ENCODE measurements at regions not wholly inside any gene's neighbourhood (a gene's known extent, or its start where the extent isn't known, plus 50 kb on each side); places are given as distances from the start of the nearest gene placed in this dataset.
"Not testable (repeated sequence)": the region's sequence is repeated elsewhere in the genome, so short reads cannot be mapped to it uniquely, and the experiment has no call there.

DNA sequence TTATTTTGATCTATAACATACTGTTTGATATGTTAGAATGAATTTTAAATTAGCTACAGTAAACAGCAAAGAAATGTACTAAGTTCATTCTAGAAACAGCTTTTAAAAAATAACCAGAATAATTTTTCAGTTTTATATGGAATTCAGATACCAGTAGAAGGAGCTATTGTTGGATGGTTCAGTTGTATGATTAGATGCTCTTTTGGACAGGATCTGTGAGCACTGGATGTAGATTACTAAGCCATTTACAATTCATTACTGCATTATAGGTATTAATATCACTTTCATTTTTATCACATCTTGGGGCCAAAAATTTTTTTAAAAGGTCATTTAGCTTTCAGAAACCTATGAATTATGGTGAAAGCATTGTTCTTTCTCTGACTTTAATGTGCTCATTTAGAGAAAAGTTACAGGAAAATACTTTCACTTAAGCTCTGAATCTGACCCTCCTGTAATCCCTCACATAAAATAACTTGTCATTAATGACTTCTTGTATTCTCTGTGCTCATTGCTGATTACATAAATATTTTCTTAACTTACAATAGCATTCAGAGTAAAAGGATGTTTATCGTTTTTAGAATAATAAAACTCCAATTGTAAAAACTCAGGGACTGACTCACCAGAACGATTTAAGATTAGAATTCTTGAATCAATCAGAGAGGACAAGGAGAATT, 750.2 kb downstream of the SLC4A3 start:
- no peak for DNase-seq (ENCODE audit: low read depth)
- no peak overlapping the region for H3K4me3 ChIP-seq (ENCODE audit: low read depth, low read length)
- TF ChIP-seq, protein P1, sequence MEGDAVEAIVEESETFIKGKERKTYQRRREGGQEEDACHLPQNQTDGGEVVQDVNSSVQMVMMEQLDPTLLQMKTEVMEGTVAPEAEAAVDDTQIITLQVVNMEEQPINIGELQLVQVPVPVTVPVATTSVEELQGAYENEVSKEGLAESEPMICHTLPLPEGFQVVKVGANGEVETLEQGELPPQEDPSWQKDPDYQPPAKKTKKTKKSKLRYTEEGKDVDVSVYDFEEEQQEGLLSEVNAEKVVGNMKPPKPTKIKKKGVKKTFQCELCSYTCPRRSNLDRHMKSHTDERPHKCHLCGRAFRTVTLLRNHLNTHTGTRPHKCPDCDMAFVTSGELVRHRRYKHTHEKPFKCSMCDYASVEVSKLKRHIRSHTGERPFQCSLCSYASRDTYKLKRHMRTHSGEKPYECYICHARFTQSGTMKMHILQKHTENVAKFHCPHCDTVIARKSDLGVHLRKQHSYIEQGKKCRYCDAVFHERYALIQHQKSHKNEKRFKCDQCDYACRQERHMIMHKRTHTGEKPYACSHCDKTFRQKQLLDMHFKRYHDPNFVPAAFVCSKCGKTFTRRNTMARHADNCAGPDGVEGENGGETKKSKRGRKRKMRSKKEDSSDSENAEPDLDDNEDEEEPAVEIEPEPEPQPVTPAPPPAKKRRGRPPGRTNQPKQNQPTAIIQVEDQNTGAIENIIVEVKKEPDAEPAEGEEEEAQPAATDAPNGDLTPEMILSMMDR (IDR thresholded peaks at IDR 0.05; ENCODE audit: low read depth, low read length, missing control alignments) = no peak
- in situ Hi-C loops (cut with HindIII; ENCODE audit: low sequenced_read_pairs) = no loop called here

DNA sequence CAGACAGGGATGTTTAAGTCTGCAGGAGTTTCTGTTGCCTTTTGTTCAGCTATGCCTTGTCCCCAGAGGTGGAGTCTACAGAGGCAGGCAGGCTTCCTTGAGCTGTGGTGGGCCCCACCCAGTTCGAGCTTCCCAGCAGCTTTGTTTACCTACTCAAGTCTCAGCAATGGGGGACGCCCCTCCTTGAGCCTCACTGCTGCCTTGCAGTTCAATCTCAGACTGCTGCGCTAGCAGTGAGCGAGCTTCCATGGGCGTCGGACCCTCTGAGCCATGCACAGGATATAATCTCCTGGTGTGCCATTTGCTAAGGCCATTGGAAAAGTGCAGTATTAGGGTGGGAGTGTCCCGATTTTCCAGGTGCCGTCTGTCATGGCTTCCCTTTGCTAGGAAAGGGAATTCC, 760.3 kb downstream of the SLC4A3 start:
- H3K4me3 ChIP-seq (ENCODE audit: low read depth, low read length); in situ Hi-C loops (cut with HindIII; ENCODE audit: low sequenced_read_pairs); DNase-seq (ENCODE audit: low read depth): not testable (repeated sequence)

DNA sequence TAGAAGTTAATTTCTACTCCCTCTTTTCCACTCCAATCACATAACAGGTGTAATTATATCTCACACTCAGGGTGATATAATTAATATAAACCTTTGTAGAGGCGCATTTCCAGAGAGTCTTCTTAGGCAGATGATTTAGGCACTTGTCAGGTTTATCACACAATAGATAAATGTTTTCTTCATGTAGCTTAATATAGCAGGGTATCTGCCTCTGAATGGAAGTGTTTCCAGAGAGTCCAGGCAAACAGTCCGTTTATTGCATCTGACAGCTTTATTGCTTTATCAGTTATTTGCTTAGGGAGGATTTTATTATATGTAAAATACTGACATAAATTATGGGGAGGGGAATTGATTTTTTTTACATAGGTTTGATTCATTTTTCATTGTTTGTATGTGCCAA, 766.3 kb downstream of the SLC4A3 start:
- DNase-seq (ENCODE audit: low read depth) = no peak
- no peak overlapping the region for H3K4me3 ChIP-seq (ENCODE audit: low read depth, low read length)
- TF ChIP-seq, protein P1 (IDR thresholded peaks at IDR 0.05; ENCODE audit: low read depth, low read length, missing control alignments) = no peak
- in situ Hi-C loops (cut with HindIII; ENCODE audit: low sequenced_read_pairs) = no loop called here

DNA sequence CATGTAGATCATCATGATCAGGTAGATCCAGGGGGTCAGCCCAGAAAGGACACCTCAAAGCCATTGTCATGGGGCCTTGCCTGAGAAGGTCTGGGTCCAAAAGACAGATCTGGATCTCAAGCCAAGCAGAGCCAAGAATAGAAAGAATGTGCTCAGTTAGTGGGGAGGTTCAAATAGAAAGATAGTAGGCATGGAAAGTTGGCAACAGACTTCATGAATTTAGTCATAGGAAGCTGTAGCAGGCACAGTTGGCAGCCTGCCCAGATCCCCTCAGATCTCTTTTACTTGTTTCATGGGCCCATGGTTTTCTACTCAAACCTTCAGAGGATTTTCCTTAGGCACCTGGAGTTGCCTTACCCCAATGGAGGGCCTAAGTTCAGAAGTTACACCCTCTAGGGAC, 767.0 kb downstream of the SLC4A3 start:
- H3K4me3 ChIP-seq (ENCODE audit: low read depth, low read length) = no peak overlapping the region
- peak; percentile 18 for DNase-seq (ENCODE audit: low read depth)
- in situ Hi-C loops (cut with HindIII; ENCODE audit: low sequenced_read_pairs) = no loop called here
- TF ChIP-seq, protein P1 (IDR thresholded peaks at IDR 0.05; ENCODE audit: low read depth, low read length, missing control alignments) = no peak

DNA sequence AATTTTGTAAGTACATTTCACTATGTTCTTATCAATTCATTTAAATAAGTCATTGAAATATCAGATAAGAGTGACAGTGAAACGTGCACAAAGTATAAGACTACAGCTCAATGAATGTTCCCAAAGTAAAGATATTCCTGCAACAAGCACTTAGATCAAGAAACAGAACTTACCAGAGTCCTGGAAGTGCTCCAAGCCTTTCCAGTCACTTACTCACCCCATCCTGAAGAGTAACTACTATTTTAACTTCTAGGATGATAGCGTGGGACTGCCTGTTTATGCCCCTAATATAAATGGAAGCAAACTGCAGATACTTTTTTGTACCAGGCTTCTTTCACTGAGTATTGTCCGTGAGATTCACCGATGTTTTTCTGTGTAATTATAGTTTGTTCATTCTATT, 768.9 kb downstream of the SLC4A3 start:
- TF ChIP-seq, protein P1 (IDR thresholded peaks at IDR 0.05; ENCODE audit: low read depth, low read length, missing control alignments) = no peak
- in situ Hi-C loops (cut with HindIII; ENCODE audit: low sequenced_read_pairs) = no loop called here
- DNase-seq (ENCODE audit: low read depth) = peak; percentile 32
- no peak overlapping the region for H3K4me3 ChIP-seq (ENCODE audit: low read depth, low read length)

DNA sequence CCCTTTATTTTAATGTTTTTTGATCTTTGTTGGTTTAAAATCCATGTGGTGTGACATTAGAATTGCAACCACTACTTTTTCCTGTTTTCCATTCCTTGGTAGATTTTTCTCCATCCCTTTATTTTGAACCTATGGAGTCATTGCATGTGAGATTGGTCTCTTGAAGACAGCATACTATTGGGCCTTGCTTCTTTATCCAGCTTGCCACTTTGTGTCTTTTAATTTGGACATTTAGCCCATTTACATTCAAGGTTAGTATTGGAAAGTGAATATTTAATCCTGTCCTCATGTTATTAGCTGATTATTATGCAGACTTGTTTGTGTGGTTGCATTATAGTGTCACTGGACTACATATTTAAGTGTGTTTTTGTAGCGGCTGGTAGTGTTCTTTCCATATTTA, 782.9 kb downstream of the SLC4A3 start:
- H3K4me3 ChIP-seq (ENCODE audit: low read depth, low read length) = no peak overlapping the region
- TF ChIP-seq, protein P1 (IDR thresholded peaks at IDR 0.05; ENCODE audit: low read depth, low read length, missing control alignments) = no peak
- no peak for DNase-seq (ENCODE audit: low read depth)
- in situ Hi-C loops (cut with HindIII; ENCODE audit: low sequenced_read_pairs) = no loop called here

DNA sequence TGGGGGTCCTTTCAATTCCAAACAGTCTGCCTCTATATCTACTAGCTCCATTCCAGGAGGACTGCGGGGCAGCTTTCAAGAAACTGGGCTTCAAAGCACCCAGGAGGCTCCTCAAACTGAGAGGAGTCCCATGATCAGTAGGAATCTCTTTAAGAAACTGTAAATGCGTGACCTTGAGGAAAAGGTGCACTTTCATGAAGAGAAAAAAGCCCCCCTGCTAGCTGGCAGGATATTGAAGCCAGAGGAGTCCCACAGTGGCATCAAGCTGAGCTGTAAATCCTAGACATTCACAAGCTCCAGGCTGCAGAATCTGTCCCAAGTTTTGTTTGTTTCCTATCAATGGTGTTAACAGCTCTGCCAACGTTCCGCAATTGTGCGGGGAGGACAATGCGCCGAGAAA, 790.1 kb downstream of the SLC4A3 start:
- in situ Hi-C loops (cut with HindIII; ENCODE audit: low sequenced_read_pairs) = no loop called here
- TF ChIP-seq, protein P1 (IDR thresholded peaks at IDR 0.05; ENCODE audit: low read depth, low read length, missing control alignments) = no peak
- no peak overlapping the region for H3K4me3 ChIP-seq (ENCODE audit: low read depth, low read length)
- no peak for DNase-seq (ENCODE audit: low read depth)

All from astrocyte of the cerebellum (primary cell).